Colonic mucosa (tissue), 4 donors: ENCODE measurements at regions not wholly inside any gene's neighbourhood (a gene's known extent, or its start where the extent isn't known, plus 50 kb on each side); places are given as distances from the start of the nearest gene placed in this dataset.

Experiments
- DNase-seq: peaks from one replicate; pipeline ENCODE4 v3.0.0-alpha.2; 2020
- H3K27ac ChIP-seq: fragments of 200-600 bp; one replicate; pipeline ENCODE4 v1.8.0; 2021
- H3K27me3 ChIP-seq: fragments of 200-600 bp; one replicate; pipeline ENCODE4 v1.8.0; 2021
- H3K36me3 ChIP-seq: fragments of 200-600 bp; one replicate; pipeline ENCODE4 v1.8.0; 2021
- H3K4me1 ChIP-seq: fragments of 200-600 bp; one replicate; pipeline ENCODE4 v1.8.0; 2021; ENCODE audit warnings: mild to moderate bottlenecking
- H3K4me3 ChIP-seq: fragments of 200-600 bp; one replicate; pipeline ENCODE4 v1.8.0; 2021
- H3K9ac ChIP-seq, 2 donors: one replicate each; pipeline ENCODE4 v1.7.0; 2013; ENCODE audit warnings: control low read depth in 2 of 2, low read depth in 2 of 2, low read length in 2 of 2
- H3K9me3 ChIP-seq: fragments of 200-600 bp; one replicate; pipeline ENCODE4 v1.8.0; 2021
- intact Hi-C: fragments of 100-400 bp; cut with DNase I; formaldehyde crosslinking; loops from one replicate; pipeline ENCODE4 v1.14.1; 2022
- TF ChIP-seq, protein P1 (sequence below): fragments of 200-600 bp; IDR thresholded peaks from one replicate; pipeline ENCODE4 v1.8.0; 2022; ENCODE audit warnings: antibody characterized with exemption, mild to moderate bottlenecking
- donor health status: healthy.
- donor health status: DM: no; HTN: no; CAD: no.
- donor health status: DM: no; HTN: no; CAD: no.

DNA sequence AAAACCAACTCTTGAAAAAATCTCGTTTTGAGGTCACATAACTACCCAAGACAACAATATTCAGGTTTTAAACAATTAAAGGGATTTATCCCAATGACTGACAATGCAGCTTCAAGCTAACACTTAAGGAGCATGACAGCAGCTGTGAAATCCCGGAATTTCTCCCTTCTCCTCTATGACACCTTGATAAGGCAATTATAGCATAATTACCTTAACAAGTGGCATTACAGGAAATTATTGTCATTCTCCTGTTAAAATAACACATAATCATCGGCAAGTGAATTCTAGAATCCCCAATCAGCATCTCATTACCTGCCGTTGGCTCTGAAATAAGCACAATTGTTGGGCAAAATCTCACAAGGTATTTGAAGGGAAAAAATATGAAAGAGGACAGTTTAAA, 417.0 kb upstream of the PFKP start:
- intact Hi-C loops, result no loop called here
- no peaks in the 10 kb centered on the region for H3K27me3 ChIP-seq
- H3K27ac ChIP-seq, result no peak overlapping the region
- no peaks in the 10 kb centered on the region for H3K9me3 ChIP-seq
- no peak overlapping the region for H3K4me3 ChIP-seq
- TF ChIP-seq, protein P1, sequence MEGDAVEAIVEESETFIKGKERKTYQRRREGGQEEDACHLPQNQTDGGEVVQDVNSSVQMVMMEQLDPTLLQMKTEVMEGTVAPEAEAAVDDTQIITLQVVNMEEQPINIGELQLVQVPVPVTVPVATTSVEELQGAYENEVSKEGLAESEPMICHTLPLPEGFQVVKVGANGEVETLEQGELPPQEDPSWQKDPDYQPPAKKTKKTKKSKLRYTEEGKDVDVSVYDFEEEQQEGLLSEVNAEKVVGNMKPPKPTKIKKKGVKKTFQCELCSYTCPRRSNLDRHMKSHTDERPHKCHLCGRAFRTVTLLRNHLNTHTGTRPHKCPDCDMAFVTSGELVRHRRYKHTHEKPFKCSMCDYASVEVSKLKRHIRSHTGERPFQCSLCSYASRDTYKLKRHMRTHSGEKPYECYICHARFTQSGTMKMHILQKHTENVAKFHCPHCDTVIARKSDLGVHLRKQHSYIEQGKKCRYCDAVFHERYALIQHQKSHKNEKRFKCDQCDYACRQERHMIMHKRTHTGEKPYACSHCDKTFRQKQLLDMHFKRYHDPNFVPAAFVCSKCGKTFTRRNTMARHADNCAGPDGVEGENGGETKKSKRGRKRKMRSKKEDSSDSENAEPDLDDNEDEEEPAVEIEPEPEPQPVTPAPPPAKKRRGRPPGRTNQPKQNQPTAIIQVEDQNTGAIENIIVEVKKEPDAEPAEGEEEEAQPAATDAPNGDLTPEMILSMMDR, result no peak
- H3K4me1 ChIP-seq, result no peaks in the 10 kb centered on the region
- DNase-seq, result no peak
- no peaks in the 10 kb centered on the region for H3K36me3 ChIP-seq
- H3K9ac ChIP-seq, result no peak overlapping the region

DNA sequence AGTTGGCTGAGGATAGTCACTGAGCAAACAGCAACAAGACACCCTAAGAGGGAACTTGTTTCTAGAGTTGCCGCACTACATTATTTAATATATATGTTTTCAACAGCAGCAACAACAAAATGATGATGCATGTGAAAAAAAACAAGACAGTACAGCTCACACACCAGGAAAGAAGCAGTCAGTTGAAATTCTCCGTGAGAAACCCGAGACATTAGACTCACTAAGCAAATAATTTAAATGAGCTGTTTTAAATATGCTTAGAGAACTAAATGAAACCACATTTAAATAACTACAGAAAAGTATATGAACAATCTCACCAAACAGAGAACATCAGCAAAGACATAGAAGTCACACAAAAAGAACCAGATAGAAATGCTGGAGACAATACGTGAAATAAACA, 426.3 kb upstream of the PFKP start:
- H3K27me3 ChIP-seq, result no peaks in the 10 kb centered on the region
- no peaks in the 10 kb centered on the region for H3K36me3 ChIP-seq
- intact Hi-C loops, result no loop called here
- H3K4me3 ChIP-seq, result no peak overlapping the region
- H3K9me3 ChIP-seq, result no peaks in the 10 kb centered on the region
- H3K9ac ChIP-seq, result no peak overlapping the region
- H3K4me1 ChIP-seq, result no peaks in the 10 kb centered on the region
- no peak overlapping the region for H3K27ac ChIP-seq
- no peak for DNase-seq
- TF ChIP-seq, protein P1, result no peak

DNA sequence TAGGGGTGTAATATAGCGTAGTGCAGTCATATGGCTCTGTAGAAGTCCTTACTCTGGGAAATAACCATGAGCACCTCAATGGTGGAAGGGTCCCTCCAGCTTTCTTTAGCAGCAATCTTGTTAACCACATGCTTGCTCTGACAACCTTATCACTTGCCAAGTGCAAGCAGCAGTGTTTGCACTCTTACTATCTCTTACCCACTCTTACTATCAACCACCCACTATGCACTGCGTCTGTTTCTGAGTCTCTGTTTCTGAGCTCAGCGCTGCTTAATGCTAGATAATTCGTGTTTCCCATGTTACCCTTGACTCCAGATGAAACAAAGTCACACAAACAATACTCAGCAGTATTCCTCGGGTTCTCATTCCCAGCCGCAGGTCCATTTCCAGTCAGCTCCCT, 433.7 kb upstream of the PFKP start:
- TF ChIP-seq, protein P1, result no peak
- Histone ChIP-seq H3K36me3 (no peaks in the 10 kb centered on the region), H3K9ac (no peak overlapping the region), H3K27me3 (no peaks in the 10 kb centered on the region), H3K4me3 (no peak overlapping the region), H3K27ac (no peak overlapping the region), H3K4me1 (no peaks in the 10 kb centered on the region), H3K9me3 (no peaks in the 10 kb centered on the region)
- intact Hi-C loops, result no loop called here
- DNase-seq, result no peak

DNA sequence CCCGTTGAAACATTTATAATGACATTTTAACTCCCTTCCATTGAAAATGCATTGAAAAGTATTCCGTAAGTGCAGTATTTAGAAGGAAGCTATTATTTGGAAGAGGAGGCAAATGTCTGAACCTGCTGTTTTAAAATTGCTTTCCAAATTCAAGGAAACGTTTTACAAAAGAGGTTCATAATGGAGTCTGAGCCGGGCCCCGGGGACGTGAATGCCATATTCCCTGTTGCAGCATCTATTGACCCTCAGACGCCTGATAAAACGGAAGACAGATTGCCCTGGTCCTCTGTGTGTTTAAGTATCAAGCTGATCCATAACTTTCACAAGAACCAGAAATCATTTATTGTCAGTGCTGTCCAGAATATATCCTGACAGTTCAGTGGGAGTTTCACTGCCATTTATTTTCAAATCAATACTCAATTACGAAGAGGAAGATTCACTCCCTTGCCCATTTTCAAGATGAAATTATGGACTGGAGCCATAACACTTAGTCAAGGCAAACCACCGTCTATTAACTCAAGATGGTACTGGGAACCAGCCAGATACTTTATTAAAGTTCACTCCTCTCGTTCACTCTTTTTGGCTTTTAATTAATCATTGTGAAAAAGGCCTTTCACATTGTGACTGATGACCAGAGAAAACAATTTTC, 435.7 kb upstream of the PFKP start:
- Histone ChIP-seq H3K9ac (no peak overlapping the region), H3K27ac (no peak overlapping the region), H3K4me3 (no peak overlapping the region), H3K4me1 (no peaks in the 10 kb centered on the region), H3K9me3 (no peaks in the 10 kb centered on the region), H3K27me3 (no peaks in the 10 kb centered on the region), H3K36me3 (no peaks in the 10 kb centered on the region)
- TF ChIP-seq, protein P1, result no peak
- intact Hi-C loops, result no loop called here
- DNase-seq, result no peak

DNA sequence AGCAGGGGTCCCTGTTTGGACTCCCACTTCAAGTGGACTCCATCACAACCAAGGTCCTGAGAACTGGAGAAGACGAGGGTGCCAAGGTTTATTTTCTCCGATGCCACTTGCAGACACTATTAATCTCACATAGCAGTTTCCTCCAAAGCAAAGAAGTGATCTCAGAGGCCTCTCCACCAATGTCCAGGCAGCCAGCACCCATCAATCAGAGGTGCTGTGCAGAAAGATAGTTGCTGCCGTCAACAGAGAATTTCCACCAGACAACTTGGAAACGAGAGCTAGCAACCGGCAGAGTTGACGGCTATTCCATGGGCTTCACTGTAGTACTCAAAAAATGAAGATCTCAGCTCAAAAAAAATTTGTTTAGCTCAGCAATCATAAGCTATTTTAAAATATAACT, 438.6 kb upstream of the PFKP start:
- H3K27me3 ChIP-seq, result no peaks in the 10 kb centered on the region
- no peak overlapping the region for H3K9ac ChIP-seq
- TF ChIP-seq, protein P1, result no peak
- no peak overlapping the region for H3K27ac ChIP-seq
- intact Hi-C loops, result no loop called here
- no peaks in the 10 kb centered on the region for H3K4me1 ChIP-seq
- no peaks in the 10 kb centered on the region for H3K9me3 ChIP-seq
- DNase-seq, result no peak
- H3K4me3 ChIP-seq, result no peak overlapping the region
- H3K36me3 ChIP-seq, result no peaks in the 10 kb centered on the region
